Thyroid gland (tissue), 4 donors: ENCODE measurements at regions not wholly inside any gene's neighbourhood (a gene's known extent, or its start where the extent isn't known, plus 50 kb on each side); places are given as distances from the start of the nearest gene placed in this dataset.
"Not testable (repeated sequence)": the region's sequence is repeated elsewhere in the genome, so short reads cannot be mapped to it uniquely, and the experiment has no call there.

Source experiments
- POLR2A ChIP-seq, 2 donors: fragments of 450-650 bp; IDR thresholded peaks; one replicate each; pipeline ENCODE4 v1.6.1; 2017; ENCODE audit warnings: antibody characterized with exemption in 2 of 2, mild to moderate bottlenecking in 2 of 2, moderate library complexity in 1 of 2
- TF ChIP-seq, protein P1 (sequence below), 6 experiments: fragments of 200-600 bp in 3 of 6; fragments of 450-650 bp in 3 of 6; sonication (generic) in 3 of 6; IDR thresholded peaks; one replicate each; pipeline ENCODE4 v1.5.1; 2016 to 2019; ENCODE audit warnings: antibody characterized with exemption in 6 of 6, mild to moderate bottlenecking in 2 of 6, inconsistent platforms in 1 of 6, moderate library complexity in 1 of 6

DNA sequence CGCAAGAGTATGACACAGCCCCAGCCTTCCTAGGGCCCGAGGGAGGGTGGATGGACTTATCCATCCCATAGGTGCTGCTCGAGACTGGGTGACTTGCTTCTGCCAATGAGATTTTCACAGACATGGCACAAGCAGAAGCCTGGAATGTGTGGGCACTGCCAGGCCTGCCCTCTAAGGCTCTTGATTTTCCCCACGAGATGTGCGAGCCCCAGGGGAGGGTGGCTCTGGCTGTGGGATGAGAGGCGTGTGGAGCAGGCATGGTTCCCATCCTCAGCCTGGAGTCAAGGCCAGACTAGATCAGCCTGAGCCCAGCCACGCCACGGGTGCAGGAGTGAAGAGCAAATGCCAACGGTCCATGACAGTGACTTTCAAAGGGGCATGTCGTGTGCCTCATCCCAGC, 148.9 kb downstream of the RTP5 start:
- TF ChIP-seq, protein P1, sequence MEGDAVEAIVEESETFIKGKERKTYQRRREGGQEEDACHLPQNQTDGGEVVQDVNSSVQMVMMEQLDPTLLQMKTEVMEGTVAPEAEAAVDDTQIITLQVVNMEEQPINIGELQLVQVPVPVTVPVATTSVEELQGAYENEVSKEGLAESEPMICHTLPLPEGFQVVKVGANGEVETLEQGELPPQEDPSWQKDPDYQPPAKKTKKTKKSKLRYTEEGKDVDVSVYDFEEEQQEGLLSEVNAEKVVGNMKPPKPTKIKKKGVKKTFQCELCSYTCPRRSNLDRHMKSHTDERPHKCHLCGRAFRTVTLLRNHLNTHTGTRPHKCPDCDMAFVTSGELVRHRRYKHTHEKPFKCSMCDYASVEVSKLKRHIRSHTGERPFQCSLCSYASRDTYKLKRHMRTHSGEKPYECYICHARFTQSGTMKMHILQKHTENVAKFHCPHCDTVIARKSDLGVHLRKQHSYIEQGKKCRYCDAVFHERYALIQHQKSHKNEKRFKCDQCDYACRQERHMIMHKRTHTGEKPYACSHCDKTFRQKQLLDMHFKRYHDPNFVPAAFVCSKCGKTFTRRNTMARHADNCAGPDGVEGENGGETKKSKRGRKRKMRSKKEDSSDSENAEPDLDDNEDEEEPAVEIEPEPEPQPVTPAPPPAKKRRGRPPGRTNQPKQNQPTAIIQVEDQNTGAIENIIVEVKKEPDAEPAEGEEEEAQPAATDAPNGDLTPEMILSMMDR (IDR thresholded peaks at IDR 0.05) = not testable (repeated sequence)
- not testable (repeated sequence) for TF ChIP-seq POLR2A (IDR thresholded peaks at IDR 0.05)
